GM21360 (cell line): ENCODE measurements at regions not wholly inside any gene's neighbourhood (a gene's known extent, or its start where the extent isn't known, plus 50 kb on each side); places are given as distances from the start of the nearest gene placed in this dataset.

Experiments used
- ATAC-seq: cut with Tn5 transposase; IDR thresholded peaks from one replicate; pipeline ENCODE4 v1.9.1; 2021; ENCODE audit warnings: mild to moderate bottlenecking, moderate library complexity; ENCODE audit not compliant: unreplicated experiment

DNA sequence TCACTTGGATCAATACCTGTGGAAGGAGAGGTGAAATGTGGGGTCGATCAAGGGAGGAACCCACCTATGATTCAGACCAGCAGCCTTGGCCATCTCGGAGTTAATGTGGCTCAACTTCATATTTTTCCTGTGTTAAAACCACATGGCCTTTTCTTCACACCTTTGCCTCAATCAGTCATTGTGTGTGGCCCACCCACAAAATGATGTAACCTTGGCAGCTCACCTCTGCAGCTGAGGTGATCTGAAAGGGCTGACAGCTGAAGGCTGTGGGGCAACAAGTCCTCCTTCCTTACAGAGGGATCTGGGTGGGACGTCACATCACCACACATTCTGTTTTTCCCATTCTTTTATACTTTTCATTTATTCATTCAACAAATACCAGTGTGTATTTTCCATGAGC, 357.1 kb upstream of the HSF2 start:
- ATAC-seq = no peak

DNA sequence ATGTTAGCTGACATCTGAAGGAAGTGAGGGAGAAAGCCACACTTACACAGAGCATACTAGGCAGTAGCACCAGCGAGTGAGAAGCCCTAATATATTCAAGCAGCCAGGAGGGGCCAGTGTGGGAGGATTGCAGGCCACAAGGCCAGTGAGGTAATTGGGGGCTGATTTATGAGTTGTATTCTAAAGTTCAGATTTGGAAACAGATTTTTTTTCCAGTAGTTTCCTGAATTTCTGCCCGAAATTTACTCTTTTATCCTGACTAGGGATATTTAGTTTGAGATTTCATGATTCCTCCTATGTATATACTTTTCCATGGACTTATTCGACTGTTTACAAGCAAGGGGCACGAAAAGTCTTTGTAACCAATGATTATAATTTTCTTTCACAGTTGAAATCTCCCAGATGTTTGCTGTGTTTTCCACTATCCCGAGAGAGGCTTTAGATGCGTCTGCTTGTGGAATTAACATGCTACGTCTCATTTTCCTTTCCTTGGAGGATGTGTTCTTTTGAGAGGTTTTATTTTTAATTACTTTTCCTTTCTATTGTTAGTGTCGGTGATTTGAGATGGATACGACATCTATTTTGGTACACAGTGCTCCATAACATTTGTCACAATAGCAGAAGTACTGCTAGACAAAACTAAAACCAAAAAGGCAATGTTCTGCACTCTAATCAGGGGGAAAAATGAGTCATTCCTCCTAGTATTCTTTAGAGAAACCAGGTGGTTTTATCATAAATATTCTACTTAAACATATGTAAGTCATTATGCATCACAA, 356.3 kb upstream of the HSF2 start:
- no peak for ATAC-seq

DNA sequence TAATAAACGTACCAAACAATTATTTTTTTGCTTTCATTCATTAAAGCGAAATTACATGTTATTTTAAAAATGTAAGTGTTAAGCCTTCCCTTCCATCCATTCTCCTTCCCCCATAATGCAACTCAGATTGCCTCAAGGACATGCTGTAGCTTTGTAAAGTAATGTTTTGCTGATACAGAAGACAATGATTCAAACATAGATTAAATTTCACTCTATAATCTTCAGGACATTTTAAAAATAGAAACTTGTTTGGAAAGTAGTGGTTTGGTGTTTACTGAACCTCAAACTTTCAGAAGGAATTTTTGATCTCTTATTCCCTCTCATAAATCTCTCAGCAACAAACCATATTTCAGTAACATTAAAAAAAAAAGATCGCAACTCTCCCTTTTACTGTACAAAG, 350.9 kb upstream of the HSF2 start:
- no peak for ATAC-seq

GRCh38 chr6:122049341-122049740, 350.1 kb upstream of the HSF2 start:
- no peak for ATAC-seq

DNA sequence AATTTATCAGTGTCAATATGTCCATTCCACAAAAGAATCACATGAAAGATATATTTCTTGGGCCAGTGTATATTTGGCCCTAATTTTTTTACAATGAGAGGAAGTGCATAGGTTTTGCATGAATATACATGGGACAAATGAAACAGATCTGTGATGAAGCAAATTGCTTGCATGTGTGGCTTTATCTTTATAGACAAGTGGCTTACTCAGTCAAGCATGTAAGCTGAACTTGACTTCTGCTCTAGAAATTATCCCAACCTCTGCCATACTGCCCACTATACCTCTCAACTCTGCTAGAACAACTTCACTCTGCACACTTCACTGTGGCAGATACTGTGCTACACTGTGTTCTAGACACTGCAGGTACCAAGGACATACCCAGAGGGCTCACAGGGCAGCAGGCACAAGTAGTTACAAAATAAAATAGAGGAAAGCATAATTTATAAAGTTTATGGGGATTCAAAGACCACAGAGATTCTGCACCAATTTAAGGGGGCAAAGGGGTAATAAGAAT, 349.2 kb upstream of the HSF2 start:
- ATAC-seq = no peak

DNA sequence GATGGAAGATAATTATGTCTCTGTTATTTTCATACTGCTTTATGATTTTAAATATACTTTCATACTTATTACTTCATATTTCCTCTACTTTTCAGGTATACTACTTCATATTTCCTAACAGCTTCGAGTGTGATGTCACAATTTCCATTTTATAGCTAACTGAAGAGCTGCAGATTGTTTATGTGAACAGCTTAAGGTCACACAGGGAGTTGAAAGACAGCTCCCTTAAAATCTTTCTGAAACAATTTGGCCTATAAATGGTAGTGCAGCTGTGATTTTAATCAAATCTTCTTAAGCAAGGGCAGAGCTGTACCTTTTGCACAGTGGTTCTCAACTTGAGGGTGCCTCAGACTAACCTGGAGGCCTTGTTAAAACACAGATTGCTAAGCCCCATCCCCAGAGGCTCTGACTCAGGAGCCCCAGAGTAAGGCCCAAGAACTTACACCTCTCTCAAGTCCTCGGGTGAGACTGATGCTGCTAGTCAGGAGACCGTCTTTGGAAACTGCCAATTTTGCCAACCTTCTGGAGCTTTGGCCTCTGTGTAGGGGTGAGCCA, 347.0 kb upstream of the HSF2 start:
- ATAC-seq = no peak

DNA sequence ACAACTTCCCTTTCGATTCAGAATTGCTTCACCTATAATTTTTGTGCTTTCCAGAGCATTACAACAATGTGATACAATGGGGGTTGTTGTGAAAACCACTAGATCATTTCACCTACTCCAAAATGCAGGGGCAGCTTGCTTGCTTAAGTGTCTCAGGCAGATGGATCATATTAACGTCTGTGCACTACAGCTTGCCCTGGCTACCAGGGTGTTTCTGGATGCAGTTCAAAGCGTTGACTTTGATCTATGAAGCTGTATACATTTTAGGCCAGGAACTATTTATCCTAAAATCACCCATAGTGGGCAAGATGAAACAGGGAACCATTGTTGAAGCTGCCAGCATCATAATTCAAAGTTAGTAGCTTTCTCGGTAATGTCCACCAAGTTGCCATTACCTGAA, 339.5 kb upstream of the HSF2 start:
- ATAC-seq = no peak

GRCh38 chr6:122061855-122062254, 337.6 kb upstream of the HSF2 start:
- ATAC-seq = no peak

DNA sequence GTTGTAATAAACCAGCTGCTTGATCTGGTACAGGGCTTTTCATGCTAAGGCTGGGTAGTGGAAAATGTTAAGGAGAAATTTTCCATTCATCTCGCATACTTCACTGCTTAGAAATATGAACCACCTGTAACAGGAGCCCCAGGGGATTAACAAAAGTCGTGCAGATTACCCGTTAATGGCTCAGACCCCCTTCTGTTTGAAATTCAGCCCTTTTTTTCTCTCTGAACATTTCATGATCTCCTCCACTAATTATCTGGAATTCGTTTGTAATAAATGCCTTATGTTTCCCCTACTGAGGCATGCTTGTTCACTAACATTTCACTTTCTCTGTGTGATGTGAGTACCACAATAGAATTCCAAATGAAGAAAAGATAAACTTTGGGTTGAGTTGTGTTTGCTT, 336.4 kb upstream of the HSF2 start:
- ATAC-seq = no peak

DNA sequence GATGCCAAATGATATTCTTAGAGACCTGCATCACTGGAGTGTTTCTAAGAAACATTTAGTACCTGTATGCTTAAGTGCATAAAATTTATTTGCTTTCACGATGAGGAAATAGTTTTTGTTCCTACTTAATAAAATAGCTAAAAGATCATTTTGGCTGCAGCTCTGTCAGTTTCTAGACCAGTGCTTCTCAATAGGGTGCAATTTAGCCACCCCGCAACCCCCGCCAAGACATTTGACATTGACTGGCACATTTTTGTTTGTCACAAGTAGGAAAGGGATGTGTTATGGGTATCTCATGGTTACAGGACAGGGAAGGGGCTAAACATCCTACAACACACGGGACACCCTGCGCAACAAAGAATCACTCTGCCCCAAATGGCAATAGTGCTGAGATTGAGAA, 335.7 kb upstream of the HSF2 start:
- no peak for ATAC-seq

DNA sequence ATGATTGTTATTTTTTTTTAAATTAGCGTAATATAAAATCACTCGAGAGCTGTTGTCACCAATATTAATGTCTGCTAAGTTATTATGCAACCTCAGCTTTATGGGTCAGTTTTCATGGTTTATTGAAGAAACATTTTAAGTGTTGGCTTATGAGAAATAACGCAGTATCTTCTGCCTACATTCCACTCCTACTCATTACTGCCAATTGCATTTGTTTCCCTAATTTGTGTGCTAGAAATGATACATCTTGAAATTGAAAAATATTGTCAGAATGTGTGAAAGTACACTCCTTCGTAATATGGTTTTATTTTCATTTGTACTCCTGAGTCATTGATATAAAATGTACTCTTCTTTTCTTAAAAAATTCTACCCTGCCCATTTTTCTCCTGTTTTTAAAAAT, 333.3 kb upstream of the HSF2 start:
- ATAC-seq = no peak

DNA sequence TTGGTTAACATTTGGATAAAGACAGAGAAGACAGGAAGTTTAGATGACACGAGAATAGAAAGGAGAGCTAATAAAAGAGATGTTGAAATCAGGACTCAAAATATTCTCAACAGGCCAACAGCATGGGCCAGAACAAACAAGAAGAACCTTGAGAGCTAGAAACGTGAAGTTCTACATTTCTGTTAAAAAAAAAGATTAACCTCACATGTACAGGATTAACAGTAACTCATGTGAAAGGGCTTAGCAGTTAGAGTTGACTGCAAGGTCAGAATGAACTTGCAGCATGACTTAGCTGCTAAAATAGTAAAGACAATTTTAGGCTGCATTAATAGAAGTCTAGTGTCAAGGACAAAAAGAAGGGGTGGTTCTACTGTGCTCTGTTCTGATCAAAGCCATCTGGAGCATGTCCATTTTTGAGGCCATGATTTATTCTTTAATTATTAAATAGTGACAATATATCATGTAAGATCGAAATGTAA, 331.1 kb upstream of the HSF2 start:
- no peak for ATAC-seq

- ATAC-seq = no peak
Observed at GRCh38 chr6:122069932-122070331, 329.5 kb upstream of the HSF2 start.

DNA sequence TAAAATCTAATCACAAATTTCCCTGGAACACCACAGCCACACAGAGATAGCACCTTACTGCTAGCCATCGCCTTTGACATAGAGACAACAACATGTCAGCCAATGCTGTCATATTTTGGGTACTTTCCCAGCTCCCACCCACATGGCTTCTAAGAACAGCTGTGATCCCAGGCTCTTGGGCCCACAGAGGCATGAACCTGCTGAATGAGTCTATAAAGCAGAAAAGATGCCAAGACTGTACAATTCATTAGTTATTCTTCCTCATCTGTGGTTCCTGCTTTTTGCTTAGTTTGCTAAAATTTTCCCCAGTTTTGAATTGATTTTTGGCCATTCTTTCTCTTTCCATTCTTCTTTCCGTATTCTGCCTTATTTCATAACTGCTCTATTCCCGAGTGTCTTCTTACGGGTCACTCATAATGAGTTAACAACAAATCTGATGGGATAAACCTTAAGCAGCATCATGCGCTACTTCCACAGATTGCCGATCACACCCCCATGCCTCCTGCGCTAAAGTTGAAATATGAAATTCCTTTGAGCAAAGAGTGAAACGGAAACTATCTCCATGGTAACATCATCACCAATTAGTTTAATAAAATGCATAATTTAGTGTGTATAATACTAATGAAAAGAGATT, 327.3 kb upstream of the HSF2 start:
- ATAC-seq = no peak

DNA sequence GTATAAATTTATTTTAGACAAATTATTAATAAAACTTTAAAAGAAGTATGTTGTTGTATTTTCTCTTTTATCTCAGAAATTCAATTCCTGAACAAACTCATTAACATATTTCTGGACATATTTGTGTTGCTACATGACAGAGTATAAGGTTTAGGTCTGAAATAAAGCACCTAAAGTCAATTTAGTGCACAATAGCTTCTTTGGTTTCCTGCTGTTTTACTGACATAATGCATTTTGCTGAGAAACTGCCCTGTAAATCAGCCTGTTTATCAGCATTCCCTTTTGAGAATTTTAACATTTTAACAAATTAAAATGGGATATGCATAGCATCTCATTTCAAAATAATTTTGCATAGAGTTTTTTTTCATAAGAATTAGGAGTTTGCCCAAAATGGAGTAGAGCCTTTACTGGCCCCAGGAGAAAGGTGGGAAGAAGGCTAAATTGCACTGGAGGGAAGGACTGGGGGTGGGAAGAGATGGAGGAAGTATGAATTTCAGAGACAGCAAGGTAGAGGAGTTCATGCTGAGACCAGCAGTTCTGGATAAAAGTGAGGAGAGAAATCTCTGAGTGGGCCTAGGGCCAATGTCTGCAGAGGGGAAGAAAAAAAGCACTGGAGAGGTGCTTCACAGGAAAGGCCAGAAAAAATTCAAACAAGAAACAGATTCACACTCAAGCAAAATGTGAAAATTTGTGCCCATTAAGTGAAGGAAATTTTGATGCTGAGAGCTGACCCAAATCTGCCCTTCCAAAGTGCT, 324.2 kb upstream of the HSF2 start:
- no peak for ATAC-seq

GRCh38 chr6:122075917-122076316, 323.5 kb upstream of the HSF2 start:
- ATAC-seq = no peak

DNA sequence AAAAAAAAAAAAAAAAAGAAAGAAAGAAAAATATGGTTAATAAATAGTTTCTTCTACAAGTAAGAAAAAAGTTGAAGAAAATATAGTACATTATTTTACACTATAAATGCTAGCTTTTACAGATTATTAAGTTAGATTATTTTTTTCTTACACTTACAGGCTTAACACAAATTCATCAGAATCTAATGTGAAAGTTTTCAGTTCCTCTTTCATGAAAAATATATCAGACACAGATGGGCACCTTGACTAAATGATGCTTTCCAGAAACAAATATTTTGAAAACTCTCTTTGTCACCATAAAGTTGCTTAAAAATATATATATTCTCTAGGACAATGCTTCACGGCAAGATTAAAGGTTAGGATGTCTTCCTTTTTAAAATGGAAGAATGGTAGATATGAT, 321.8 kb upstream of the HSF2 start:
- ATAC-seq = no peak

DNA sequence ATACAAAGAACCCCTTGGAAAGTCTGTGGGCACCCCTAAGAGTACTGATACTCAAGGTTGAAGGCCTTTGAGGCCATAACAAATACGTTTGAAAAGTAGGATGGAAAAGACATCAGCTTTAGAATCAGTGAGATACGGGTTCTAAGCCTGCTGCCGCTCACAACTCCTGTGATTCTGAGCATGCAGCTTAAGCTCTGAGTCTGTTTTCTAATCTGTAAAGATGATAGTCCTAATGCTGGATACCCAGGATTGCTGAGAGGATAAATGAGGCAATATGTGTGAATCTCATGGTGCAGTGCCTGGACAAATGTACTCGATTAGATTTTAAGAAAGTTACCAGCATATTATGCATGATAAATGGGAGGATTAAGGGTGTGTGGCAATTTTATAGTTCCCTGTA, 321.0 kb upstream of the HSF2 start:
- no peak for ATAC-seq

GRCh38 chr6:122079916-122080315, 319.5 kb upstream of the HSF2 start:
- ATAC-seq = no peak

- no peak for ATAC-seq
Observed at GRCh38 chr6:122081921-122082320, 317.5 kb upstream of the HSF2 start.

DNA sequence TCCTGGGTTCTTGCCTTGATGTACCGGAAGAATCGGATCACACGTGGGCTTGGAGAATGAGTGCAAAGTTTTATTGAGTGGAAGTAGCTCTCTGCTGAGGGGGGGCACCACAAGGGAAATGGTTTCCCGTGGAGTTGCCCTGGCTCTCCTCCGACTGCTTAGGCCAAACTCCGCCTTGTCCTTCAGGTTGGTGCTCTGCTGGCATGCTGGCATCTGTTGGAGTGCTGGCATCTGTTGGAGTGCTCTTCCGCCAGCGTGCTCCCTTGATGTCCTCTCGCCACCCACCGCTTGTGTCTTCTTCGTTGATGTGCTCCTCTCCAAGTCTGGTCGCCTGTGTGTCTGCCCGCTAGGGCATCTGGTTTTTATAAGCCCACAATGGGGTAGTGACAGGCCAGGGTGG, 317.1 kb upstream of the HSF2 start:
- ATAC-seq = no peak
